ENCODE measurements at regions not wholly inside any gene's neighbourhood (a gene's known extent, or its start where the extent isn't known, plus 50 kb on each side); places are given as distances from the start of the nearest gene placed in this dataset.
"Not testable (repeated sequence)": the region's sequence is repeated elsewhere in the genome, so short reads cannot be mapped to it uniquely, and the experiment has no call there.

- Mint-ChIP-seq H3K9me3 (peaks cover 20% of the 10 kb centered on the region), H3K27ac (no peak overlapping the region), H3K4me3 (no peak overlapping the region), H3K27me3 (ENCODE audit: insufficient read depth) (no peaks in the 10 kb centered on the region; the same call in 1 of the 2 replicates), H3K4me1 (ENCODE audit: low read depth) (no peaks in the 10 kb centered on the region), H3K36me3 (ENCODE audit: low read depth) (peaks cover 5% of the 10 kb centered on the region; the same call in 1 of the 2 replicates)
- no peak for DNase-seq
- TF ChIP-seq CTCF (IDR thresholded peaks at IDR 0.05): no peak
Measured at GRCh38 chr14:98219638-98220037, 1052.4 kb downstream of the BCL11B start.

- Mint-ChIP-seq H3K27me3 (ENCODE audit: insufficient read depth) (no peaks in the 10 kb centered on the region; the same call in 1 of the 2 replicates), H3K4me3 (no peak overlapping the region), H3K9me3 (peaks cover 33% of the 10 kb centered on the region), H3K36me3 (ENCODE audit: low read depth) (peaks cover 5% of the 10 kb centered on the region; the same call in 1 of the 2 replicates), H3K27ac (no peak overlapping the region), H3K4me1 (ENCODE audit: low read depth) (no peaks in the 10 kb centered on the region)
- DNase-seq: no peak
- no peak for TF ChIP-seq CTCF (IDR thresholded peaks at IDR 0.05)
Measured at GRCh38 chr14:98223106-98223505, 1048.9 kb downstream of the BCL11B start.

GRCh38 chr14:98223710-98224109 is 1048.3 kb downstream of the BCL11B start:
- not testable (repeated sequence) for H3K27ac Mint-ChIP-seq; H3K4me3 Mint-ChIP-seq; H3K27me3 Mint-ChIP-seq (ENCODE audit: insufficient read depth); DNase-seq; H3K4me1 Mint-ChIP-seq (ENCODE audit: low read depth); H3K36me3 Mint-ChIP-seq (ENCODE audit: low read depth)
- peaks cover 39% of the 10 kb centered on the region for H3K9me3 Mint-ChIP-seq

GRCh38 chr14:98226411-98226810 is 1045.6 kb downstream of the BCL11B start:
- Mint-ChIP-seq H3K9me3 (peaks cover 60% of the 10 kb centered on the region), H3K36me3 (ENCODE audit: low read depth) (peaks cover 5% of the 10 kb centered on the region; the same call in 1 of the 2 replicates), H3K4me3 (no peak overlapping the region), H3K27me3 (ENCODE audit: insufficient read depth) (no peaks in the 10 kb centered on the region), H3K27ac (no peak overlapping the region), H3K4me1 (ENCODE audit: low read depth) (no peaks in the 10 kb centered on the region)
- no peak for DNase-seq
- no peak for TF ChIP-seq CTCF (IDR thresholded peaks at IDR 0.05)

GRCh38 chr14:98227000-98227726 is 1044.8 kb downstream of the BCL11B start:
- no peak overlapping the region for H3K27ac Mint-ChIP-seq
- peaks cover 5% of the 10 kb centered on the region; the same call in 1 of the 2 replicates for H3K36me3 Mint-ChIP-seq (ENCODE audit: low read depth)
- no peak overlapping the region for H3K4me3 Mint-ChIP-seq
- DNase-seq: no peak
- no peak for TF ChIP-seq CTCF (IDR thresholded peaks at IDR 0.05)
- H3K9me3 Mint-ChIP-seq: peaks cover 62% of the 10 kb centered on the region
- no peaks in the 10 kb centered on the region for H3K27me3 Mint-ChIP-seq (ENCODE audit: insufficient read depth)
- no peaks in the 10 kb centered on the region for H3K4me1 Mint-ChIP-seq (ENCODE audit: low read depth)

- no peak for DNase-seq
- Mint-ChIP-seq H3K4me1 (ENCODE audit: low read depth) (no peaks in the 10 kb centered on the region), H3K27me3 (ENCODE audit: insufficient read depth) (no peaks in the 10 kb centered on the region)
Measured at GRCh38 chr14:98227727-98228111, 1044.3 kb downstream of the BCL11B start.

More at GRCh38 chr14:98227727-98228111, 1044.3 kb downstream of the BCL11B start:
- no peak for TF ChIP-seq CTCF (IDR thresholded peaks at IDR 0.05)
- H3K9me3 Mint-ChIP-seq: peaks cover 62% of the 10 kb centered on the region
- no peak overlapping the region for H3K4me3 Mint-ChIP-seq
- H3K27ac Mint-ChIP-seq: no peak overlapping the region
- peaks cover 5% of the 10 kb centered on the region; the same call in 1 of the 2 replicates for H3K36me3 Mint-ChIP-seq (ENCODE audit: low read depth)
